ENCODE measurements at regions not wholly inside any gene's neighbourhood (a gene's known extent, or its start where the extent isn't known, plus 50 kb on each side); places are given as distances from the start of the nearest gene placed in this dataset.

GRCh38 chr5:115469904-115470516 lies 74.6 kb downstream of the FEM1C start:
- H3K4me3 Mint-ChIP-seq, result no peak overlapping the region
- H3K4me1 Mint-ChIP-seq (ENCODE audit: low read depth in 2 of 2), result no peaks in the 10 kb centered on the region
- ATAC-seq (peak in 1 of 2 donors; percentile 53), DNase-seq (ENCODE audit: low spot score) (no peak)
- H3K36me3 Mint-ChIP-seq, result no peaks in the 10 kb centered on the region
- H3K9me3 Mint-ChIP-seq, result no peaks in the 10 kb centered on the region
- peaks cover 24 to 33% of the 10 kb centered on the region in 2 donors for H3K27me3 Mint-ChIP-seq
- no peak overlapping the region for H3K27ac Mint-ChIP-seq

DNA sequence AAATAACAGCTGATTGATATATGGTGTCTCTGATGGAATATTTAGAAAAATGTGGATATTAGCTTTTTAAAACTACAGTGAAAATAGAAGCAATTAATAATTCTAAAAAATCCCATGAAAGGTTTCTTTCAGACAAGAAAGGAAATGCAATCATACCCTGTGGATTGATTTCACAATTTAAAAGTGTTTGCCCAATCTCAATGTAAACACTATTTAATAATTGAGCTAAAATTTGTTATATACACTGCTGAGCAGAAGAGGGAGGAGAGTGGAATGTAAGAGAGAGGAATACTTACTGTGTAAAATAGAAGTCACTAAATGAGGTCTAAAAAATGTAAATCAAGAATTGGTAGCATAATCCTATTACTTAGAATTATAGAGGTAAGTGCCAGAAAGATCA lies 76.9 kb downstream of the FEM1C start:
- Mint-ChIP-seq H3K9me3 (no peaks in the 10 kb centered on the region), H3K27me3 (peaks cover 28 to 34% of the 10 kb centered on the region in 2 donors), H3K36me3 (no peaks in the 10 kb centered on the region), H3K4me3 (no peak overlapping the region), H3K4me1 (ENCODE audit: low read depth in 2 of 2) (no peaks in the 10 kb centered on the region), H3K27ac (no peak overlapping the region)
- ATAC-seq (no peak), DNase-seq (ENCODE audit: low spot score) (no peak)

GRCh38 chr5:115465431-115465830 lies 79.1 kb downstream of the FEM1C start:
- Mint-ChIP-seq H3K4me3 (no peak overlapping the region), H3K4me1 (ENCODE audit: low read depth in 2 of 2) (peaks cover 7 to 10% of the 10 kb centered on the region in 2 donors), H3K27ac (no peak overlapping the region), H3K36me3 (no peaks in the 10 kb centered on the region), H3K9me3 (no peaks in the 10 kb centered on the region), H3K27me3 (peaks cover 28 to 48% of the 10 kb centered on the region in 2 donors)
- DNase-seq (ENCODE audit: low spot score), result no peak
- no peak for ATAC-seq

DNA sequence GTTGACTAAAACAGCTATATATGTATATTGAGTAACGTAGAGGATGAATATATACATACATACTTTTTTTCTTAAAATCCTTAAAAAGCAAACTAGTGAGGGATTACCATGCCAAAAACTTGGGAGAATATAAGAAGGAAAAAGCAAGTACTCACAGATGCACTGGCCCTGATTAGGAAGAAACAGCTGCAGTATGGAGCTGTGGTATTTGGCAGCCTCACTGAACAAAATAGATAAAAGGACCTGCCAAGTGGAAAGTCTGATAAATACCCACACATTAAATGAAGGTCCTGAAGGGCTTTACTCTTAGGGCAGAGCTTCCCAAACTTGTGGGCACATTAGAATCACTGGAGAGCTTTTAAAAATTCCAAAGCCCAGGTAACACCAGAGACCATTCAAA lies 80.6 kb downstream of the FEM1C start:
- no peaks in the 10 kb centered on the region for H3K36me3 Mint-ChIP-seq
- H3K4me3 Mint-ChIP-seq, result no peak overlapping the region
- DNase-seq (ENCODE audit: low spot score) (no peak), ATAC-seq (no peak)
- peaks cover 26 to 48% of the 10 kb centered on the region in 2 donors for H3K27me3 Mint-ChIP-seq
- no peaks in the 10 kb centered on the region for H3K9me3 Mint-ChIP-seq
- H3K27ac Mint-ChIP-seq, result no peak overlapping the region
- peaks cover 7 to 10% of the 10 kb centered on the region in 2 donors for H3K4me1 Mint-ChIP-seq (ENCODE audit: low read depth in 2 of 2)

DNA sequence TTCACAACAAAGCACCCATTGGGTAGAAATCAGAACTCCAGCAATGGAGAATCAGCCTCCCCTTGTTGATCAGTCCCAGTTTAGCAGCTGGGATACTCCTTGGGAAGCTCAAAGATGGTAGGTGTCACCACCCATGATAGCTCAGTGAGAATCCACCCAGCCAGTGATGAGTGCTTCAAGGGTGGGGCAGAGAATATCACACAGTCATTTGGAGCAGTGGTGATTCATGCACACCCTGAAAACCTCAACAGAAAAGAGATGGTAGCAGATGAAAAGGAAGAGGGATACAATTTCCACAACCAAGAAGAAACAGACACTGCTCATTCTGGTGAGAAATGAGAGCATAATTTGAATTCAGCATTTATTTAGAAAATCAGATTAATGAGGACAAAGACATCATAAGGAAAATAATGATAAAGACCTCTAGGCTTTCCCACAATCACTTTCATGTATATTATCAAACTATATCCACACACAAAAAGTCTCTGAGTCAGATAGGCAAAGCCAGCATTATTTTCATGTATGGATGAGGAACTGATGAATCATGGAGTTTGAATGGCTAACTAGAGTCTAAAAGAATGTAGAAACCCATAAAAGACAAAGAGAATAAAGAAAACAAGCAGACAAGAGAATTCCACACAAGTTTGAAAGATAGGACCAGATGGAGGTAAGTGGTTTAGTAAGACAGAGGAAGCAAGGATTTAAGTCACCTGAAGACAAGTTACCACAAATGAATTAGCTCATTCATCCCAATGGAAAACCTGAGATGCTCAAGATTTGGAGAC lies 82.9 kb downstream of the FEM1C start:
- ATAC-seq, result peak; percentile 78 to 89
- Mint-ChIP-seq H3K36me3 (no peaks in the 10 kb centered on the region), H3K27me3 (peaks cover 19 to 34% of the 10 kb centered on the region in 2 donors), H3K4me3 (no peak overlapping the region), H3K27ac (peak overlapping the region; percentile 4 to 32), H3K9me3 (no peaks in the 10 kb centered on the region), H3K4me1 (ENCODE audit: low read depth in 2 of 2) (peaks cover 7 to 10% of the 10 kb centered on the region in 2 donors)
- DNase-seq (ENCODE audit: low spot score), result no peak

- no peaks in the 10 kb centered on the region for H3K36me3 Mint-ChIP-seq
- H3K27me3 Mint-ChIP-seq, result peaks cover 17 to 33% of the 10 kb centered on the region in 2 donors
- no peak for ATAC-seq
- H3K4me1 Mint-ChIP-seq (ENCODE audit: low read depth in 2 of 2), result peaks cover 7 to 10% of the 10 kb centered on the region in 2 donors
- no peak overlapping the region for H3K4me3 Mint-ChIP-seq
- no peak for DNase-seq (ENCODE audit: low spot score)
- H3K9me3 Mint-ChIP-seq, result no peaks in the 10 kb centered on the region
- peak overlapping the region; percentile 4 to 32 for H3K27ac Mint-ChIP-seq
Observed at GRCh38 chr5:115461093-115461492, 83.5 kb downstream of the FEM1C start.

- Mint-ChIP-seq H3K9me3 (no peaks in the 10 kb centered on the region), H3K27ac (no peak overlapping the region), H3K36me3 (no peaks in the 10 kb centered on the region), H3K4me1 (ENCODE audit: low read depth in 2 of 2) (peaks cover 7 to 10% of the 10 kb centered on the region in 2 donors), H3K27me3 (peaks cover 17 to 32% of the 10 kb centered on the region in 2 donors), H3K4me3 (no peak overlapping the region)
- peak; percentile 66 to 74 for ATAC-seq
- no peak for DNase-seq (ENCODE audit: low spot score)
Observed at GRCh38 chr5:115460472-115460871, 84.1 kb downstream of the FEM1C start.

- H3K4me1 Mint-ChIP-seq (ENCODE audit: low read depth in 2 of 2), result peaks cover 7 to 10% of the 10 kb centered on the region in 2 donors
- no peak overlapping the region for H3K4me3 Mint-ChIP-seq
- ATAC-seq, result no peak
- H3K36me3 Mint-ChIP-seq, result no peaks in the 10 kb centered on the region
- no peak overlapping the region for H3K27ac Mint-ChIP-seq
- H3K9me3 Mint-ChIP-seq, result no peaks in the 10 kb centered on the region
- no peak for DNase-seq (ENCODE audit: low spot score)
- H3K27me3 Mint-ChIP-seq, result peaks cover 16 to 29% of the 10 kb centered on the region in 2 donors
Observed at GRCh38 chr5:115459855-115460341, 84.7 kb downstream of the FEM1C start.

DNA sequence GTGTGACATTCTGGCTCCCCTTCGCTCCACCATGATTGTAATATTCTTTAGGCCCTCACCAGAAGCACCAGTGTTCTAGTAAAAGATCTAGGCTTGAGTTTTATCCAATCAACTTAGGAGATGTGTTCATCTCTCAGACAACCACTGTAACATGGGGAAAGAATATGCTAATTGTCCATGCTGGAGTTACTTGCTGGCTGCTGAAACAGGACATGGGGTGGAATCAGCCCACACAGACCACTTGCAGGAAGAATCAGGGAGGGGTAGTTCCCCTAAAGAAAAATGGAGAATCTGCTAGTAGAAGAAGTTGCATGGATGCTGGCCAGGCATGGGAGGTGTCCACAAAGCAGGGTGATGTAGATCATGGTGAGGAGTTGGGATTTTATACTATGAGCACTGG lies 86.2 kb downstream of the FEM1C start:
- Mint-ChIP-seq H3K27me3 (peaks cover 12 to 24% of the 10 kb centered on the region in 2 donors), H3K4me3 (no peak overlapping the region), H3K9me3 (no peaks in the 10 kb centered on the region), H3K36me3 (no peaks in the 10 kb centered on the region), H3K27ac (no peak overlapping the region), H3K4me1 (ENCODE audit: low read depth in 2 of 2) (peaks cover 7 to 10% of the 10 kb centered on the region in 2 donors)
- no peak for DNase-seq (ENCODE audit: low spot score)
- no peak for ATAC-seq

DNA sequence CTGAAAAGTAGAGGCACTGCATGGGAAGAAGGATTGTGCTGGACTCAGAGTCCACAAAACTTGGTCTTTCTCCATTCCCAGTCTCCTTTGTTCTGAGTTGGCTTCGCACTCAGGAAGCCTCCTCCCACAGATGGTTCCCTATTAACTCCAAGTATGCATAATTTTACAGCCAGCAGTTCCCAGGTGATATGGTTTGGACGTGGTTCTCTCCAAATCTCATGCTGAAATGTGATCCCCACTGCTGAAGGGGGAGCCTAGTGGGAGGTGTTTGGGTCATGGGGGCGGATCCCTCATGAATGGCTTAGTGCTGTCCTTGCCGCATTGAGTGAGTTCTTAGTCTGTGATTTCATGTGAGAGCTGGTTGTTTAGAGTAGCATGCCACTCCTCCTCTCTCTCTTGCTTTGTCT lies 86.6 kb downstream of the FEM1C start:
- Mint-ChIP-seq H3K4me1 (ENCODE audit: low read depth in 2 of 2) (peaks cover 7 to 10% of the 10 kb centered on the region in 2 donors), H3K4me3 (no peak overlapping the region), H3K27ac (no peak overlapping the region), H3K36me3 (no peaks in the 10 kb centered on the region), H3K9me3 (no peaks in the 10 kb centered on the region), H3K27me3 (peaks cover 12 to 24% of the 10 kb centered on the region in 2 donors)
- no peak for ATAC-seq
- DNase-seq (ENCODE audit: low spot score), result no peak

GRCh38 chr5:115457571-115457970 lies 87.0 kb downstream of the FEM1C start:
- H3K27ac Mint-ChIP-seq, result no peak overlapping the region
- DNase-seq (ENCODE audit: low spot score) (no peak), ATAC-seq (no peak)
- no peaks in the 10 kb centered on the region for H3K36me3 Mint-ChIP-seq
- H3K4me1 Mint-ChIP-seq (ENCODE audit: low read depth in 2 of 2), result peaks cover 7 to 10% of the 10 kb centered on the region in 2 donors
- H3K9me3 Mint-ChIP-seq, result no peaks in the 10 kb centered on the region
- no peak overlapping the region for H3K4me3 Mint-ChIP-seq
- H3K27me3 Mint-ChIP-seq, result peaks cover 12 to 21% of the 10 kb centered on the region in 2 donors

GRCh38 chr5:115456539-115457040 lies 88.0 kb downstream of the FEM1C start:
- Mint-ChIP-seq H3K4me1 (ENCODE audit: low read depth in 2 of 2) (peaks cover 3 to 7% of the 10 kb centered on the region in 2 donors), H3K27ac (no peak overlapping the region), H3K36me3 (no peaks in the 10 kb centered on the region), H3K4me3 (no peak overlapping the region), H3K27me3 (peaks cover 5 to 11% of the 10 kb centered on the region in 2 donors), H3K9me3 (no peaks in the 10 kb centered on the region)
- no peak for ATAC-seq
- no peak for DNase-seq (ENCODE audit: low spot score)

DNA sequence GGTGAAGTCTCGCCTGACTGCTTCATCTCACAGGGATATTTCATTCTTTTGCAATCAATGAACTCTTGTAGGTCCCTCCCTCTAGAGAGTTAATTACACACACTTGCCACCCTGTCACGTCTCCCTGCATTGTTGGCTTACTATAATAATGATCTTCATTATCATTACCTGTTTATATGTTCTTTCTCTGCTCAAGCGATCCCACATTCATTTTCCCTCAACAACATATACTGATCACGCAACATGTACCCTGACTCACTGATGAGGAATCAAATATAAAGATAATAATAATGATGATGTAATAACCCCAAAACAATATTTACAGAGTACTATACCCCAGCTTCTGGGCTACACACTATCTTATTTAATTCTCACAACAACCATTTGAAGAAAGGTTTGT lies 88.5 kb downstream of the FEM1C start:
- ATAC-seq (no peak), DNase-seq (ENCODE audit: low spot score) (no peak)
- Mint-ChIP-seq H3K4me3 (no peak overlapping the region), H3K27ac (no peak overlapping the region), H3K27me3 (peaks cover 3 to 7% of the 10 kb centered on the region in 2 donors), H3K36me3 (no peaks in the 10 kb centered on the region), H3K9me3 (no peaks in the 10 kb centered on the region), H3K4me1 (ENCODE audit: low read depth in 2 of 2) (peaks cover 3 to 8% of the 10 kb centered on the region in 2 donors)

DNA sequence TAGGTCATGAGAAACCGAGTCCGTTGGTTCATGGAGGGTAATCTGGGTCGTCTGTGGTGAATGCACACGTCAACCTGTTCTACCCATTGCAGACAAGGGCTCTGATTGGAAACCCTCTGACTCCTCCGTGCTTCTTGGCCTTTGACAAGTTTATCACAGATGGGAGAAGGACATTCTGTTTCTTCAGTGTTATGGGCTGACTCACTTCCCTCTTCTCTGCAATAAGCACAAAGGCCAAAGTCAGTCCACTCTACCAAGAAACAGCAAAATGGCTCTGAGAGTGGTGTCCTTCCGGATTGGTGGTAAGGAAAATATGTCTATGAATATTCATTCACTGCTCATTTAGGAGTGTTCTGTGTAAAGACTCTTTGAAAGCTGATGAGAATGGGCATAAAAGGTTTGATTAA lies 89.3 kb downstream of the FEM1C start:
- Mint-ChIP-seq H3K9me3 (no peaks in the 10 kb centered on the region), H3K4me1 (ENCODE audit: low read depth in 2 of 2) (peaks cover 11 to 15% of the 10 kb centered on the region in 2 donors), H3K27ac (no peak overlapping the region), H3K27me3 (peaks cover 3 to 7% of the 10 kb centered on the region in 2 donors), H3K36me3 (no peaks in the 10 kb centered on the region), H3K4me3 (no peak overlapping the region)
- no peak for ATAC-seq
- no peak for DNase-seq (ENCODE audit: low spot score)
